HG03571 (cell line): ENCODE measurements at regions not wholly inside any gene's neighbourhood (a gene's known extent, or its start where the extent isn't known, plus 50 kb on each side); places are given as distances from the start of the nearest gene placed in this dataset.

Experiments used
- ATAC-seq: cut with Tn5 transposase; IDR thresholded peaks from one replicate; pipeline ENCODE4 v1.9.1; 2021; ENCODE audit not compliant: unreplicated experiment

DNA sequence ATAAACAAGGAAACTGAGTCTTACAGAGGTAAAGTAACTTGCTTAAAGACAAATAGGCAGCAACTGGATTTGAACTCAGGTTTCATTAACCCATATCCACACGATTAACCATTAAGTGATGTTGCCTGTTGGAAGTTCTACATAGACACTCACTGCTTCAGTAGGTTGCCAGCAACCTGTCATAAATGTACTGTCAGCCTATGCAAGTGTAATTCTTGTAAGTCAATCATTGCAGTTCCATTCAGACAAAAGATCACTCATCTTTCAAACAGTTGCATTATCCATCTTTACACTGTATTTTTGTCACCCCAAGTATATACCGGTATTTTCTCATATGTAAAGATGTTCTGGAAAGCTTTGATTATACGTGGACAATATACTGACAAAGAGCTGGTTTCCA lies 676.9 kb upstream of the PCDH20 start:
- no peak for ATAC-seq

DNA sequence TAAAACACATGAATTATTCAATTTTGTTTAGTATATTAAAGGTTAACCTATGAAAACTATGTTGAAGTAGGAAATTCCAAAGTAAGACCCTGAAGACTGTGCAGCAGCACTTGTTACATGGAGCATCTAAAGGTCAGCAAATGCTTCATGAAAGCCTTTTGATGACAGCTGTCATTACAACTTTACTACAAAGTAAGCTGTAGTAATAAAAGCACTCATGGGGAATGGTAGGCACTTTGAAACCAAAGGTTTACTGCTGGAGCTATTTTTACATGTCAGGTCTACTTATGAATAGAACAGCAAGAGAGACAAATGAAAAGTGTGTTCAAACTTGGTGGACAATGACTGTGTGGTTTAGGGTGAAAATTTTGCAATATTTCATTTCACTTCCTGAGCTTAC lies 672.5 kb upstream of the PCDH20 start:
- ATAC-seq, result no peak

DNA sequence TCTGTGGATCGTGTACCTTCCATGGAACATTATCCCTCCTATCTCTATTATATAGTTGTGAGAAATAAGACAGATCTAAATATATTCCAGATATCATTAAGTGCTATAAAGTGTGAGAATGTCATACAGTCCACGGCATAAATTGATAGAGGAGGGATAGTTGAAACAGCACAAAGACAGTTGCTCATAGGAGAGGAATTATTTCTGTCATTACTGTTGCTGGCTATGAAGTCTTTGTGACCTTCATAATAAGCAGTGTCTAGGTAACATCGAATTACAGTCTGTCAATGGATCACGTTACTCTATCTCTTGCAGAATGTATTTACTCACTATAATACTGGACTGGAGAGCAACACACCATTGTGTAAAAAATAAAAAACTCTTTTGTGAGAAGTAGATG lies 671.5 kb upstream of the PCDH20 start:
- ATAC-seq, result no peak

- no peak for ATAC-seq
Measured at GRCh38 chr13:62085337-62086229, 669.9 kb upstream of the PCDH20 start.

DNA sequence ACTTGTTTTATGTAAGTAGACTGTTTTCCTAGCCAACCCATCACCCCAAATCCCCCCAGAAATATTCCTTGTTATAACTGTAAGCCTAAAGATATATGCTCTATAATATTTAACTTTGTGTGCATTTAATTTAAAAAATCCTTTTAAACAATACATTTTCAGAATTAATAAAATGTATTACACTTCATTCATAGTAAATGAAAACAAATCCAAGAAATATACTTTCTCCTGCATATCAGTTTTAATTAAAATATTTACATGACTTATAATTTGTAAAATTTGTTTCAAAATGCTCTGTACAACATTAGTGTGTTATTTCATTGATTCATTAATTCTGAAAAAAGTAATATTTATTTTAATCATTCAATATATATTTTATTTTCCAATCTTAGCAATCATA lies 669.1 kb upstream of the PCDH20 start:
- no peak for ATAC-seq

- no peak for ATAC-seq
Measured at GRCh38 chr13:62067821-62068220, 652.2 kb upstream of the PCDH20 start.

GRCh38 chr13:62065016-62065415 lies 649.4 kb upstream of the PCDH20 start:
- no peak for ATAC-seq

DNA sequence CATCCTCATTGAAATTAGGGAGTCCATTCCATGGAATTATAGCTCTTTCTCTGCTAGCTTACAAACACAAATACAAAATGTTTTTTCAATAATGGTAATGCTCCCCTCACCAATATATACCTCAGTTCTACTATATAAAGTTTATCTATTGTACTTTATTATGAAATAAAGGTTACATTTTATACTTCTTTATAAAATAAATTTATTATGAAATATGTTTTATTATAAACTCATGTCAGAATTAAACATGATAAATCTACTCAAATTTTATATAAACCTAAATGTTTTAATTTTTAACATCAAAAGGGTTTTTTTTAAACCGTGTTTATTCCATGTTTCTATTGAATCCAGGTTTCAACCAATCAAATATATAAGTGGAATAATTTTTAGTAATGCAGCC lies 646.1 kb upstream of the PCDH20 start:
- ATAC-seq, result no peak

DNA sequence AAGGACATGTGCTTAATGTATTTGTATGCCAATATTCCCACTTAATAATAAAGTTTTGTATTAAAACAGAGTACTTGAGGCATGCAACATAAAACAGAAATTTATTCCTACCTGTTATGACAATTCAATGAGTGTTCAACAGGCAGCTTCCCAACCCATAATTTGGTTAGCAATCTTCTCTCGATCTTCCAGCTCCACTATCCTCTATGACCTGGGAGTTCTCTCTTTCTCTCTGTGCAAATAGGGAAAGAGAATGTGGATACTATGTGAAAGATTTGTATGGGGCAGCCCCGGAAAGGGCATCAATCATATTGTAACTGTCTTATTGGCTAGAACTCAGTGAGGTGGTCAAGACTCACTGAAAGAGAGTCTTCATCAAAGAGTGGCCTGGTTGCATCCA lies 644.9 kb upstream of the PCDH20 start:
- no peak for ATAC-seq

DNA sequence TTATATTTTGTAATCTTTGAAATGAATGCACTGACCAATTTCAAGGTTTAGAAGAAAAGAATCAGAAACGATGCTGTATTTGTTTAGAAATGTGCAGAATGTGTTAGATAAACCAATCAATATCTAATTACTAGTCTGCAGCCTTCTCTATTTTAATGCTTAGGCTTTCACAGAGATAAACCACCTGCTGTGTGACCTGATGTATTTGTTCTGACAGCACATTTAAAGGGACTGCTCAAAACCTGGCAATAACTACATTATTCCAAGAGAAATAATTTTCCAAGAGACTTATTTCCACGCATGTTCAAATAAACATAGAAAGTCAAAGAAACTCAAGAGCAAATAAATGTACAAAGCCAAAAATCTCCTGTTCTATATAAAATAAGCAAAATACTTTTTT lies 641.6 kb upstream of the PCDH20 start:
- ATAC-seq, result no peak

DNA sequence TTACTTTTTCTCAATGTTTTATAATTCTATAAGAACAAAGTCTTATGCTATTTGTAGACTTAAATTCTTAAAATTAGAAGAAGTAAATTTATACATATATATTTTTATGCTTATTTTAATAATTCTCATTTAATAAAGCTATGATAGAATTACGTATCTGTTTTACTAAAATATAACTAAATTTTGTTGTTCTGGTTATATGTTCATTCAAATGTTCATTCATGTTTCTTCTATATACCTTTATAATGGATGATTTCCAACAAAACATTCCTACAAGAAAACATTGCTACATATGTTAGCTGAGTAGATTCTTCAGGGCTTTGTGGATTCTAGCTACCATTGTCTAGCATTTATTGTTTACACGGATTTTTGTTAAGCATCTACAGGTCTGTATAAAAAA lies 634.3 kb upstream of the PCDH20 start:
- ATAC-seq, result no peak

- ATAC-seq, result no peak
Measured at GRCh38 chr13:62046512-62046911, 630.9 kb upstream of the PCDH20 start.

- no peak for ATAC-seq
Measured at GRCh38 chr13:62043600-62043999, 628.0 kb upstream of the PCDH20 start.

- ATAC-seq, result no peak
Measured at GRCh38 chr13:62040806-62041205, 625.2 kb upstream of the PCDH20 start.

- ATAC-seq, result no peak
Measured at GRCh38 chr13:62040078-62040477, 624.4 kb upstream of the PCDH20 start.

- no peak for ATAC-seq
Measured at GRCh38 chr13:62038214-62038613, 622.6 kb upstream of the PCDH20 start.

DNA sequence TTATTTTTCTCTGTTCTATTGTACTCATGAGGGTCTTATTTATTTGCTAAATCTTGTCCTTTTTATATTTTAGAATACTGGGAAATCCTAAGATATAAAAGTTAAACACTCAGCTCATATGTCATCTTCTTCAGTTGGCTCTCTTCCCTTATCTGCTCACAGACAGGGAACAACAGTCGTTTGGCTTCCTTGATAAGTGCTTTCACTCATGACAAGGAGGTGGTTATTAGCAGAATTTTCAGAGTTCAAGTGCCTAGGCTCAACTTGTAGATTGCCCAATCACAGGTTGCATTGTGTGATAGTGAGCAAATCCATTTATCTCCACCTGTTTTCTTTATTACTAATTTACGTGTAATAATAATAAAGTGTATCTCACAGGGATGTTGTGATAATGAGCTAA lies 620.3 kb upstream of the PCDH20 start:
- no peak for ATAC-seq

DNA sequence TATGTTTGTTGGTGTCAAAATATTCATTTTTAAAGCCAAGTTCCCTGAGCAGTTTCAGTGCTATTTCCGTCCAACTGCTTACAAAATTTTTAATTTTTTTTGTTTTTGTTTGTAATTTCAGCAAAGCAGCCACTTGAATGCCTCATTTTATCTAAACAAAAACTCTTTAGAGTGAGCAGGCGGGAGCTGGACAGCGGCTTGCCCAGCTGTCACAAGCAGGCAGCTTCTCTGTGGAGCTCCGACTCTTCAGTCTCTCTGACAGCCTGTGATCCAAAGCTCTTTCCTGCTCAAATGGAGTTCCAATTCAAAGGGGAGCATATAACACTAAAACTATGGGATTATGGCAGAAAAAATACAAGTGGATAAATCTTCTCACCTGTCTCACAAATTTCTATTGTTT lies 618.3 kb upstream of the PCDH20 start:
- no peak for ATAC-seq

DNA sequence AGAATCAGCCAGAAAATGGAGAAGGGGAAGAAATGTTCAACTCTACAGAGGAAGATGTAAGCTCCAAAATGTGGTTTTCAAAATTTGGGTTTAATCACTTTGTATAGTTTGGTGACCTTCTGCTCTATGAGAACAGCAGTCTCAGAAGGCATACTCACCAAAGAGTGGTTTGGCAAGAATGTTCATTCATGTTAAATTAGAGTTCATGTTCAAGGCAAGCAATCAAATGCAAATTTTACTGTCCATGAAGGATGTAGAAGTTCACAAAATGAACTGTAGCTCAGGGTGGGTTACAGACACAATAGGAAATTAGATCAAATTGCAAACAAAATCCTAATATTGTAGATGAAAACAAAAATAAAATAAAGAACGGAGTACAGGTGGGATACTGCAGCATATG lies 606.7 kb upstream of the PCDH20 start:
- no peak for ATAC-seq

GRCh38 chr13:62019858-62020257 lies 604.2 kb upstream of the PCDH20 start:
- ATAC-seq, result no peak

- no peak for ATAC-seq
Measured at GRCh38 chr13:62014299-62014698, 598.6 kb upstream of the PCDH20 start.

DNA sequence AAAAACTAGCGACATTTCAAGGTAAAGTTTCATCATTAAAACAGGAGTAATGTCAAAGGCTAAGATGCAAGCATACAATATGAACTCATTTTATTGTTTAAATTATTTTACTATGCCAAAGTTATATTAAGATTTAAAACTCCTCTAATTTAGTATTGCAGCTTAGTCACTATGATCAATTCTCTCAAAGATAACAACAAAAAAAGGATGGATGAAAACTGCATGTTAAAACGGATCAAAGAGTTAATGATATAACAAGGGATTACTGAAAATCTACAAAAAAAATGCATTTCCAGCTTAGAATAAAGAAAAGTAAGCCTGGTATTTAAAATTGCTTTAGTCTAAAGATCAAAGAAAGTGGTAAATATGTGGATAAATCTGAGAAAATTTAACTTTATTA lies 587.8 kb upstream of the PCDH20 start:
- ATAC-seq, result no peak

DNA sequence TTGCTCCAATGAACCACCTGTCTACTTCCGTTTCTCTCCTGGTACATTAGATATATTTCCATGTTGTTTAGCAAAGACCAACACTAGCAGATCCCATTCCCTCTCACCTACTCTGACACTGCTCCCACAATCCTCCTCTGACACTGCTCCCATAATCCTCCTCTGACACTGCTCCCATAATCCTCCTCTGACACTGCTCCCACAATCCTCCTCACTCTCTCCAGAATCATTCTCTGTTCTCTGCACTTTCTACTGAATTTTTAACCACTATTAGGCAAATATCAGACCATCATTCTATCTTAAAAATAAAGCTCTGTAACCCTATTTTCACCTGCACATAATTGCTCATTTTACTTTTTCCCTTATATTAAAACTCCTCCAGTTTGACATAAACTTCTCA lies 578.5 kb upstream of the PCDH20 start:
- ATAC-seq, result no peak
